ENCODE measurements at regions not wholly inside any gene's neighbourhood (a gene's known extent, or its start where the extent isn't known, plus 50 kb on each side); places are given as distances from the start of the nearest gene placed in this dataset.

DNA sequence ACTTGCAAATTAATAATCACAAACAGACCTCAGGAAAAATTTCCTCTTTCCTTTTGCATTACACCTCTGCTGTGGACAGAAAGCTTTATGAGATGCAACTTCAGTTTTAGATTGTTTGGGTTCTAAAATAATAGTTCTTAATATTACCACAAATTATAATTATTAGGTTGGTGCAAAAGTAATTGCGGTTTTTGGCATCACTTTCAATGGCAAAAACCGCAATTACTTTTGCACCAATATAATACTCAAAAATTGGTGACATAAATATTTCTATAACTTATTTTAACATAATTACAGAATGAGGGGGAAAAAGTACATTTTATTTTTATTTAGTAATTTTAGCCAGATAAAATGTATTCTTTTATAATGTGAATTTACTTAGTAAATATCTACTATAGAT, 804.4 kb upstream of the FAM98A start:
- no peak for TF ChIP-seq CTCF (IDR thresholded peaks at IDR 0.05)
- no peak for TF ChIP-seq POLR2A (IDR thresholded peaks at IDR 0.05)

All from prostate gland (tissue), 2 donors.